ENCODE measurements at regions not wholly inside any gene's neighbourhood (a gene's known extent, or its start where the extent isn't known, plus 50 kb on each side); places are given as distances from the start of the nearest gene placed in this dataset.

DNA sequence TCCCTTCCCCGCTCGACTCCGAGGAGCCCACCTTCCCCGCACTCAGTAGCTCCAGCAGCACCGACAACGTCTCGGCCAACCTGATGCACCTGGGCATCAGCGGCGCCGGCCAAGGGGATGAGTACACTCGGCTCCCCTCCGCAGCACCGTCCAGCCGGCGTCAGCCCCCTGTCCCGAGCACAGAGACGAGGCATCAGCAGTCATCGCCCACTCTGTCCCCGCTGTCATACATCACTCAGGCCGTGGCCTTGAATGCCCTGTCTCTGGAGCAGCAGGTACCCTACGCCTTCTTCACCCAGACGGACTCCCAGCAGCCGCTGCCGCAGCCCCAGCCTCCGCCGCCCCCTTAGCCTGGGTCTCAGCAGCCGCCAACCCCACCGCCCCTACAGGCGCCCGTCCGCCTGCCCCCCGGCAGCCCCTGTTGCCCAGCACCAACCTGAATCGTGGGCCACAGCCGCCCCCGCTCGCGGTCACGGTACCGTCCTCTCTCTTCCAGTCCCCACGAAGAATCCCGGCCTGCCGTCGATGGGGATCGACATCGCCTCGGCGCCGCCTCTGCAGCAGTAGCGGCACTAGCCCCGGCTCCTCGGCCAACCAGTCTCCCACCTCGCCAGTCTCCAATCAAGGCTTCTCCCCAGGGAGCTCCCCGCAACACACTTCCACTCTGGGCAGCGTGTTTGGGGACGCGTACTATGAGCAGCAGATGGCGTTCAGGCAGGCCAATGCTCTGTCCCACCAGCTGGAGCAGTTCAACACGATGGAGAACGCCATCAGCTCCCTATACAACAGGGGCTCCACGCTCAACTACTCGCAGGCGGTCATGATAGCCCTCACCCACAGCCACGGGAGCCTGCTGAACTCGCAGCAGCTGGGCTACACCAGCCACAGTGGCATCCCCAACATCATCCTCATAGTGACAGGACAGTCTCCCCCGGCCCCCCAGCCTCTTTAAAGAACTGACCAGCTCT lies 1195.9 kb upstream of the CHAC2 start:
- TF ChIP-seq, protein P1, sequence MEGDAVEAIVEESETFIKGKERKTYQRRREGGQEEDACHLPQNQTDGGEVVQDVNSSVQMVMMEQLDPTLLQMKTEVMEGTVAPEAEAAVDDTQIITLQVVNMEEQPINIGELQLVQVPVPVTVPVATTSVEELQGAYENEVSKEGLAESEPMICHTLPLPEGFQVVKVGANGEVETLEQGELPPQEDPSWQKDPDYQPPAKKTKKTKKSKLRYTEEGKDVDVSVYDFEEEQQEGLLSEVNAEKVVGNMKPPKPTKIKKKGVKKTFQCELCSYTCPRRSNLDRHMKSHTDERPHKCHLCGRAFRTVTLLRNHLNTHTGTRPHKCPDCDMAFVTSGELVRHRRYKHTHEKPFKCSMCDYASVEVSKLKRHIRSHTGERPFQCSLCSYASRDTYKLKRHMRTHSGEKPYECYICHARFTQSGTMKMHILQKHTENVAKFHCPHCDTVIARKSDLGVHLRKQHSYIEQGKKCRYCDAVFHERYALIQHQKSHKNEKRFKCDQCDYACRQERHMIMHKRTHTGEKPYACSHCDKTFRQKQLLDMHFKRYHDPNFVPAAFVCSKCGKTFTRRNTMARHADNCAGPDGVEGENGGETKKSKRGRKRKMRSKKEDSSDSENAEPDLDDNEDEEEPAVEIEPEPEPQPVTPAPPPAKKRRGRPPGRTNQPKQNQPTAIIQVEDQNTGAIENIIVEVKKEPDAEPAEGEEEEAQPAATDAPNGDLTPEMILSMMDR (optimal IDR thresholded peaks at IDR 0.05 in 1 of 3, IDR thresholded peaks at IDR 0.05 in 1 of 3, conservative IDR thresholded peaks at IDR 0.05 in 1 of 3; ENCODE audit: extremely low read depth in 1 of 3, insufficient read depth in 2 of 3, low read length in 3 of 3): no peak
- no peak for TF ChIP-seq EZH2 (IDR thresholded peaks at IDR 0.05; ENCODE audit: low read length)
